Stomach smooth muscle (tissue), 2 donors: ENCODE measurements at regions not wholly inside any gene's neighbourhood (a gene's known extent, or its start where the extent isn't known, plus 50 kb on each side); places are given as distances from the start of the nearest gene placed in this dataset.
"Not testable (repeated sequence)": the region's sequence is repeated elsewhere in the genome, so short reads cannot be mapped to it uniquely, and the experiment has no call there.

Source experiments
- H3K27ac ChIP-seq: one replicate; pipeline ENCODE4 v1.7.0; 2013; ENCODE audit warnings: mild to moderate bottlenecking, low read length, inconsistent platforms
- H3K27me3 ChIP-seq, 2 donors: one replicate each; pipeline ENCODE4 v1.7.0; 2013; ENCODE audit warnings: low read length in 2 of 2; ENCODE audit not compliant: insufficient read depth in 2 of 2, control insufficient read depth in 1 of 2
- H3K36me3 ChIP-seq, 2 donors: one replicate each; pipeline ENCODE4 v1.7.0; 2013; ENCODE audit warnings: low read length in 2 of 2; ENCODE audit not compliant: control insufficient read depth in 2 of 2, insufficient read depth in 2 of 2
- H3K4me1 ChIP-seq: one replicate; pipeline ENCODE4 v1.7.0; 2013; ENCODE audit warnings: low read length; ENCODE audit not compliant: control insufficient read depth, insufficient read depth
- H3K4me3 ChIP-seq, 2 donors: one replicate each; pipeline ENCODE4 v1.7.0; 2013; ENCODE audit warnings: low read length in 2 of 2
- H3K9ac ChIP-seq, 2 donors: one replicate each; pipeline ENCODE4 v1.7.0; 2013; ENCODE audit warnings: low read length in 2 of 2, mild to moderate bottlenecking in 1 of 2
- H3K9me3 ChIP-seq, 2 donors: one replicate each; pipeline ENCODE4 v1.7.0; 2013; ENCODE audit warnings: low read length in 2 of 2; ENCODE audit not compliant: control insufficient read depth in 2 of 2
- donor health status: healthy.
- donor health status: Pancreatic carcinoma.

DNA sequence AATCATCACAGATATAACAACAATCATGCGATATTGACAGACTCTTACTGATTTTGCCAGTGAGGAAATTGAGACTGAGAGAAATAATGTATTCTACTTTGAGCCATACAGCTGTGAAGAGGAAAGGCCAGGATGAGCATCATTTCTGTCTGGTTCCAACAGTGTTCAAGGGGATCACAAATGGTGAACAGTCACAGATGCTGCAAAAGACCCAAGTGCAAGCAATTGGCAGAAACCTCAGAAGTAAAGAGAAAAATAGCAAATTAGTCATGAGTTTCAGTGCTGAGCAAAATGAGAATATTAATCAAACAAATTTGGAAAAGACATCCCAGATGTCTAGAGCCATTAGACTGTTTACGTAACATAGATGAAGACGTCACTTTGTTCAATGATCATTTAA is 114.1 kb downstream of the RAB38 start:
- H3K9ac ChIP-seq: no peak overlapping the region
- H3K4me3 ChIP-seq: no peak overlapping the region
- no peaks in the 10 kb centered on the region for H3K9me3 ChIP-seq
- no peaks in the 10 kb centered on the region for H3K4me1 ChIP-seq
- H3K36me3 ChIP-seq: no peaks in the 10 kb centered on the region
- H3K27ac ChIP-seq: no peak overlapping the region
- H3K27me3 ChIP-seq: no peaks in the 10 kb centered on the region

GRCh38 chr11:88059326-88059725 is 115.9 kb downstream of the RAB38 start:
- H3K4me1 ChIP-seq: no peaks in the 10 kb centered on the region
- H3K36me3 ChIP-seq: no peaks in the 10 kb centered on the region
- H3K27ac ChIP-seq: no peak overlapping the region
- H3K4me3 ChIP-seq: no peak overlapping the region
- H3K27me3 ChIP-seq: no peaks in the 10 kb centered on the region
- H3K9ac ChIP-seq: no peak overlapping the region
- no peaks in the 10 kb centered on the region for H3K9me3 ChIP-seq

DNA sequence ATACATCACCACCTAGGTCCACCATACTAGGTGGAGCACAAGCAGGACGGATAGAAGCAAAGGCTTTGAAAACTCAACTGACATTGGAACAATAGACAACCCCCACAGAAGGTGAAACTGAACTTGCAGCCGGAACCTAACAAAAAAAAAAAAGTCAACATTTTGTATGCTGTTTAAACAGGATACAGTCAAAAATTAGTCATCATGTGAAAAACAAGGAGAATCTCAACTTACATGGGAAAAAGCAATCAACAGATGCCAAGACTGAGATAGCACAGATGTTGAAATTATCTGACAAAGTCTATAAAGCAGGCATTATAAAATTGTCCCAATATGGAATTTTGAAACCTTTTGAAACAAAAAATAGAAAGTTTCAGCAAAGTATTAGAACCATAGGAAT is 123.8 kb downstream of the RAB38 start:
- H3K27ac ChIP-seq: no peak overlapping the region
- H3K36me3 ChIP-seq: no peaks in the 10 kb centered on the region
- H3K4me3 ChIP-seq: no peak overlapping the region
- no peaks in the 10 kb centered on the region for H3K4me1 ChIP-seq
- H3K9ac ChIP-seq: no peak overlapping the region
- no peaks in the 10 kb centered on the region for H3K27me3 ChIP-seq
- no peaks in the 10 kb centered on the region for H3K9me3 ChIP-seq

- no peaks in the 10 kb centered on the region for H3K27me3 ChIP-seq
- no peaks in the 10 kb centered on the region for H3K9me3 ChIP-seq
- H3K27ac ChIP-seq: no peak overlapping the region
- no peaks in the 10 kb centered on the region for H3K4me1 ChIP-seq
- no peak overlapping the region for H3K9ac ChIP-seq
- no peak overlapping the region for H3K4me3 ChIP-seq
- H3K36me3 ChIP-seq: no peaks in the 10 kb centered on the region
Observed at GRCh38 chr11:88050247-88050646, 125.0 kb downstream of the RAB38 start.

DNA sequence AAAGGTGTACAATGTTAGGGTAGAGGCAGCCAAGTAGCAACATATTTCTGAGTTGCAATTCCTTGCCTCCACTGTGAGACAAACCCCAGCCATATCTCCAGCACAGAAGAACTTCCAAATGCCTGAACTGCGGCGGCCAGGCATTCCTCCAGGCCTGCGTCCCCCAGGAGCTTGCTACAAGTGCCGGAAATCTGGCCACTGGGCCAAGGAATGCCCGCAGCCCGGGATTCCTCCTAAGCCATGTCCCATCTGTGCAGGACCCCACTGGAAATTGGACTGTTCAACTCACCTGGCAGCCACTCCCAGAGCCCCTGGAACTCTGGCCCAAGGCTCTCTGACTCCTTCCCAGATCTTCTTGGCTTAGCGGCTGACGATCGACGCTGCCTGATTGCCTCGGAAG is 130.0 kb downstream of the RAB38 start:
- not testable (repeated sequence) for H3K9me3 ChIP-seq, H3K36me3 ChIP-seq, H3K4me3 ChIP-seq, H3K27me3 ChIP-seq, H3K9ac ChIP-seq, H3K27ac ChIP-seq, H3K4me1 ChIP-seq

DNA sequence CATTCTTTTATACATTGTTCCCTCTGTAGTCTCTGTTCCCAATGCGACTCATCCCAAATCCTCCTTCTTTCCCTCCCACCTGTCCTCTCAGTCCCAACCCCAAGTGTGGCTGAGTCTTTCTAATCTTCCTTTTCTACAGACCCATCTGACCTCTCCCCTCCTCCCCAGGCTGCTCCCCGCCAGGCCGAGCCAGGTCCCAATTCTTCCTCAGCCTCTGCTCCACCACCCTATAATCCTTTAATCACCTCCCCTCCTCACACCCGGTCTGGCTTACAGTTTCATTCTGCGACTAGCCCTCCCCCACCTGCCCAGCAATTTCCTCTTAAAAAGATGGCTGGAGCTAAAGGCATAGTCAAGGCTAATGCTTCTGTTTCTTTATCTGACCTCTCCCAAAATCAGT is 130.6 kb downstream of the RAB38 start:
- not testable (repeated sequence) for H3K27me3 ChIP-seq, H3K4me3 ChIP-seq, H3K27ac ChIP-seq

DNA sequence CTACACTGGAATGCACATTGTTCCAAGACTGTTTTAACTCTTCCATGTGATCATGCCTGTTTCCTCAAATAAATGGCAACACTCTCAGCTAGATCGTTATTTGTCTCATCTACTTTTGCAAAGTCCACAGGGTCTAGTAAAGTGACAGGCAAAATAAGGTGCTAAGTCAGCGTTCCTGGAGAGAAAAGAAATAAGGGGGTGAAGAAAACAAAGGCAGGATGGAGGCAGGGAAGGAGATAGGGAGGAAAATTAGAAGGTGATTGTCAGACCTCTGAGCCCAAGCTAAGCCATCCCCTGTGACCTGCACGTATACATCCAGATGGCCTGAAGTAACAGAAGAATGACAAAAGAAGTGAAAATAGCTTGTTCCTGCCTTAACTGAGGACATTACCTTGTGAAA is 132.1 kb downstream of the RAB38 start:
- Histone ChIP-seq H3K9me3 (no peaks in the 10 kb centered on the region), H3K36me3 (no peaks in the 10 kb centered on the region), H3K27me3 (no peaks in the 10 kb centered on the region)

More for the DNA sequence above, 130.6 kb downstream of the RAB38 start:
- not testable (repeated sequence) for H3K36me3 ChIP-seq, H3K9me3 ChIP-seq, H3K9ac ChIP-seq, H3K4me1 ChIP-seq

GRCh38 chr11:88042647-88043046 is 132.6 kb downstream of the RAB38 start:
- no peaks in the 10 kb centered on the region for H3K9me3 ChIP-seq
- H3K27ac ChIP-seq: no peak overlapping the region
- H3K4me1 ChIP-seq: no peaks in the 10 kb centered on the region
- H3K27me3 ChIP-seq: no peaks in the 10 kb centered on the region
- H3K36me3 ChIP-seq: no peaks in the 10 kb centered on the region
- no peak overlapping the region for H3K4me3 ChIP-seq
- H3K9ac ChIP-seq: no peak overlapping the region

More for the DNA sequence above, 132.1 kb downstream of the RAB38 start:
- no peak overlapping the region for H3K9ac ChIP-seq
- no peaks in the 10 kb centered on the region for H3K4me1 ChIP-seq
- no peak overlapping the region for H3K27ac ChIP-seq
- no peak overlapping the region for H3K4me3 ChIP-seq

DNA sequence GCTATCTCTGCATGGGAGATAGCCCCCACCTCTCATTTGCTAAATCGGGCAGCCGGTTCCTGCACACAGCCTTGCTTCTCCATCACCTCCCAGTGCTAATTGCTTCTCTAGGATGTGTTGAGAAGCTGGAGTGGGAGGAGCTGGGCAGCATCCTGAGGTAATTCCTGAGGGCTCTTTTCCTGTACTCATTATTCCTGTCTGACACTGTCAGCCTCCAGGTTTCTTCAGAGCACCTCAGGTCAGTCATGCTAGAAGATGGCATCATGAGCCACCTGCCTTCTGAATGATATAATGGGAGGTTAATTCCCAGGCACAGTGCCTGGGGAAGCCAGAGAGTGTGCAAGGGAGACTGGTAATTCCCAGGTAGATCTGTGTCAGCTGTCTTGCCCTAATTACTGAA is 133.0 kb downstream of the RAB38 start:
- Histone ChIP-seq H3K9me3 (no peaks in the 10 kb centered on the region), H3K27ac (no peak overlapping the region), H3K27me3 (no peaks in the 10 kb centered on the region), H3K9ac (no peak overlapping the region), H3K4me3 (no peak overlapping the region), H3K36me3 (no peaks in the 10 kb centered on the region), H3K4me1 (no peaks in the 10 kb centered on the region)

DNA sequence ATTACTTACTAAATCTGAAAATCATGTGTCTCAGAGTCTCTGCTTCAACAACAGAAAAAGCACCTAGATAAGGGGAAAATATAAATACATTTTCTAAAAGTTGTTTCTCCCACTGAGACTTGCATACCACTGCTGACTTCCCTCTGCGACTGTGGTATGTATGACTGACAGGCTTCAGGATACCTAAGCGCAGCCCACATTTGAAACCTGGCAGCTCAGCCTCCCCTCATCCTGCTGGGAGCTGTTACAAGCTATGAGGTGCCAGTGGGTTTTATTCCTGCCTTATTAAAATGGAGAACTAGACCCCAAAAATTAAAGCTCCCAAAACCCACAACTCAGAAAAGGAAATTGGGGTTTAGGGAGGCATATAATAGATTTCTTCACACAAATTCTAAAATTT is 133.6 kb downstream of the RAB38 start:
- no peaks in the 10 kb centered on the region for H3K4me1 ChIP-seq
- H3K36me3 ChIP-seq: no peaks in the 10 kb centered on the region
- no peak overlapping the region for H3K9ac ChIP-seq
- H3K9me3 ChIP-seq: no peaks in the 10 kb centered on the region
- H3K27me3 ChIP-seq: no peaks in the 10 kb centered on the region
- H3K27ac ChIP-seq: no peak overlapping the region
- H3K4me3 ChIP-seq: no peak overlapping the region

DNA sequence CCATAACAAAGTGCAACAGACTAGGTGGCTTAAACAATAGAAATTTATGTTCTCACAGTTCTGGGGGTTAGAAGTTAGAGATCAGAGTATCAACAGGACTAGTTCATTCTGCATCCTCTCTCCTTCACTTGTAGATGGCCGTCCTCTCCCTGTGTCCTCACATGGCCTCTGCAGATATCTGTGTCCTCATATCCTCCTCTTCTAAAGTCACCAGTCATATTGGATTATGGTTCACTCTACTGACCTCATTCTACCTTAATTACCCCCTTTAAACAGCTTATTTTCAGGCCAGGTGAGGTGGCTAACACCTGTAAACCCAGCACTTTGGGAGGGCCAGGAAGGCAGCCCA is 135.1 kb downstream of the RAB38 start:
- Histone ChIP-seq H3K27ac (no peak overlapping the region), H3K36me3 (no peaks in the 10 kb centered on the region), H3K27me3 (no peaks in the 10 kb centered on the region), H3K4me3 (no peak overlapping the region), H3K9me3 (no peaks in the 10 kb centered on the region), H3K4me1 (no peaks in the 10 kb centered on the region), H3K9ac (no peak overlapping the region)
